ENCODE measurements at regions not wholly inside any gene's neighbourhood (a gene's known extent, or its start where the extent isn't known, plus 50 kb on each side); places are given as distances from the start of the nearest gene placed in this dataset.

- DNase-seq: no peak
Measured at GRCh38 chr13:62631619-62632018, 1216.0 kb upstream of the PCDH20 start.

GRCh38 chr13:62631124-62631523 is 1215.5 kb upstream of the PCDH20 start:
- DNase-seq: no peak

GRCh38 chr13:62629618-62630017 is 1214.0 kb upstream of the PCDH20 start:
- no peak for DNase-seq

GRCh38 chr13:62627226-62627625 is 1211.6 kb upstream of the PCDH20 start:
- no peak for DNase-seq

- DNase-seq: no peak
Measured at GRCh38 chr13:62626771-62627170, 1211.1 kb upstream of the PCDH20 start.

GRCh38 chr13:62625214-62625881 is 1209.7 kb upstream of the PCDH20 start:
- DNase-seq: no peak

GRCh38 chr13:62613819-62614218 is 1198.2 kb upstream of the PCDH20 start:
- no peak for DNase-seq

GRCh38 chr13:62611343-62611742 is 1195.7 kb upstream of the PCDH20 start:
- no peak for DNase-seq

- no peak for DNase-seq
Measured at GRCh38 chr13:62598708-62599107, 1183.1 kb upstream of the PCDH20 start.

GRCh38 chr13:62595976-62596375 is 1180.3 kb upstream of the PCDH20 start:
- DNase-seq: no peak

GRCh38 chr13:62593804-62594203 is 1178.2 kb upstream of the PCDH20 start:
- no peak for DNase-seq

GRCh38 chr13:62583466-62583865 is 1167.8 kb upstream of the PCDH20 start:
- DNase-seq: no peak

- no peak for DNase-seq
Measured at GRCh38 chr13:62578402-62578801, 1162.8 kb upstream of the PCDH20 start.

GRCh38 chr13:62564770-62565169 is 1149.1 kb upstream of the PCDH20 start:
- no peak for DNase-seq

GRCh38 chr13:62563251-62563650 is 1147.6 kb upstream of the PCDH20 start:
- DNase-seq: no peak

GRCh38 chr13:62556978-62557377 is 1141.3 kb upstream of the PCDH20 start:
- DNase-seq: no peak

- DNase-seq: no peak
Measured at GRCh38 chr13:62551588-62551987, 1135.9 kb upstream of the PCDH20 start.

GRCh38 chr13:62544928-62545327 is 1129.3 kb upstream of the PCDH20 start:
- DNase-seq: no peak

- no peak for DNase-seq
Measured at GRCh38 chr13:62537593-62537992, 1121.9 kb upstream of the PCDH20 start.

- DNase-seq: no peak
Measured at GRCh38 chr13:62525652-62526051, 1110.0 kb upstream of the PCDH20 start.

- DNase-seq: no peak
Measured at GRCh38 chr13:62524498-62524897, 1108.8 kb upstream of the PCDH20 start.

- no peak for DNase-seq
Measured at GRCh38 chr13:62524061-62524460, 1108.4 kb upstream of the PCDH20 start.

- no peak for DNase-seq
Measured at GRCh38 chr13:62512194-62513141, 1096.8 kb upstream of the PCDH20 start.

Measured in activated CD8-positive, alpha-beta memory T cell treated with anti-CD3 and anti-CD28 coated beads, Interleukin-2, amount 50 U/mL, for 4 hours (primary cell).